M059J (cell line): ENCODE measurements at regions not wholly inside any gene's neighbourhood (a gene's known extent, or its start where the extent isn't known, plus 50 kb on each side); places are given as distances from the start of the nearest gene placed in this dataset.
"Not testable (repeated sequence)": the region's sequence is repeated elsewhere in the genome, so short reads cannot be mapped to it uniquely, and the experiment has no call there.

ENCODE experiments used
- DNase-seq: peaks from one replicate; pipeline ENCODE4 v3.0.0-alpha.2; 2012; ENCODE audit warnings: low read depth

DNA sequence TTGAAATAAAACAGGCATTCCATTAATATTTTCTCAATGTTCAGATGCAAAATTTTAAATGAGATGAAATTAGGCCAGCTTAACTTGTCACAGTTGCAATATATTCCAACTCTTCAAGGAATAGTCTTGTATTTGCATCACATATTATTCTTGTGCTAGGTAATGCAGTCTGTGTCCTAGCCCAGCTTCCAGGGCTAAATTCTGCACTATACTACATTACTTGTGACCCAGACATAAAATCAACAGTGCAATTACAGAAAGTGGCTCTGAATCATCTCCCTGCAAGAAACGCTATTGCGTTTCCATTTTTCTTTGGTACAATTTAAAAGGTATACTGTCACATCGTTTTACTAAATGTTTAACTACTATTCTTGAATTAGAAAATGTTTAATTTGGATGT, 399.2 kb downstream of the TENT5A start:
- no peak for DNase-seq

DNA sequence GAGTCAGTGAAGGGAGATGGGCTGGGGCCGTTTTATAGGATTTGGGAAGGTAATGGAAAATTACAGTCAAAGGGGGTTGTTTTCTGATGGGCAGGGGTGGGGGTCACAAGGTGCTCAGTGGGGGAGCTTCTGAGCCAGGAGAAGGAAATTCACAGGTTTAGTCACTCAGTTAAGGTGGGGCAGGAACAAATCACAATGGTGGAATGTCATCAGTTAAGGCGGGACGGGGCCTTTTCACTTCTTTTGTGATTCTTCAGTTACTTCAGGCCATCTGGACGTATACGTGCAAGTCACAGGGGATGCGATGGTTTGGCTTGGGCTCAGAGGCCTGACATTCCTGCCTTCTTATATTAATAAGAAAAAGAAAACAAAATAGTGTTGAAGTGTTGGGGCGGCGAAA, 408.5 kb downstream of the TENT5A start:
- DNase-seq: not testable (repeated sequence)

DNA sequence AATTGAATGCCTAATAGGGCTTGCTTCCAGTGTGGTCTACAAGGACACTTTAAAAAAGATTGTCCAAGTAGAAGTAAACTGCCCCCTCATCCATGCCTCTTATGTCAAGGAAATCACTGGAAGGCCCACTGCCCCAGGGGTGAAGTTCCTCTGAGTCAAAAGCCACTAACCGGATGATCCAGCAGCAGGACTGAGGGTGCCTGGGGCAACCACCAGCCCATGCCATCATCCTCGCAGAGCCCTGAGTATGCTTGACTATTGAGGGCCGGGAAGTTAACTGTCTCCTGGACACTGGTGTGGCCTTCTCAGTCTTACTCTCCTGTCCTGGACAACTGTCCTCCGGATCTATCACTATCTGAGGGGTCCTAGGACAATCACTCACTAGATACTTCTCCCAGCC, 411.5 kb downstream of the TENT5A start:
- peak; percentile 76 for DNase-seq

DNA sequence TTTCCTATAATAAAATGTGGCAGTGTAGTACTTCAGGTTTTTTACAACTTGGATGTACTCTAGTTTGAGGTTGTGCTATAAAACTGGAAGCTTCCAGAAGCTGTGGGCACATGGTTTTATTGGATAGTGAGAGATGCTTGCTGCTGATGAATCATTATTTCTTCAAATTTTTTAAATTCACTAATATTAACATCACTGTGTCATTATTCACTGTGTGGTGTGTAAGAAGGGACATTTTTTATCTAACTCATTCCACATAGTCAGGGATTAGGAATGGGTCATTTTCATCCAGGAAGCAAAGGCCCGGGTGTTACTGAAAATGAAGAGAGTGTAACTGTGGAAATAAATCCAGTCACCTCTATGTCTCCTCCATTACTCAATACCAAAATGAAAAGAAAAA, 421.0 kb downstream of the TENT5A start:
- DNase-seq: peak; percentile 69

DNA sequence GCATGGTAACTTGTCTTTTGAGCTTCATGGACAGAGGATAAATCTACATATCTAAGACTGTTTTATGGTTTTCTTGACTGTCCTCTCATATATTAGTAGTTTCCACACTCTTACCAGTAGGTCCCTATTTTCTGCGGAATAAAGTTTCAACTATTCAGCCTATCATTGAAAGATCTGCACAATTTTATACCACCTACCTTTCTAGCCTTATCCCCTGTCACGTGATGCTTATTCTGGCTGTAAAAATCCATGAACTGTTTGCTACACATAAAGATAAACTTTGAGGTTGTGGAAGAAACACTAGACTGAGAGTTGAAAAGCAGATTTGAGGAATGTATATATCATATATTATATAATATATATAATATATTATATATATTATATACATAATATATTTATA, 423.8 kb downstream of the TENT5A start:
- DNase-seq: no peak

DNA sequence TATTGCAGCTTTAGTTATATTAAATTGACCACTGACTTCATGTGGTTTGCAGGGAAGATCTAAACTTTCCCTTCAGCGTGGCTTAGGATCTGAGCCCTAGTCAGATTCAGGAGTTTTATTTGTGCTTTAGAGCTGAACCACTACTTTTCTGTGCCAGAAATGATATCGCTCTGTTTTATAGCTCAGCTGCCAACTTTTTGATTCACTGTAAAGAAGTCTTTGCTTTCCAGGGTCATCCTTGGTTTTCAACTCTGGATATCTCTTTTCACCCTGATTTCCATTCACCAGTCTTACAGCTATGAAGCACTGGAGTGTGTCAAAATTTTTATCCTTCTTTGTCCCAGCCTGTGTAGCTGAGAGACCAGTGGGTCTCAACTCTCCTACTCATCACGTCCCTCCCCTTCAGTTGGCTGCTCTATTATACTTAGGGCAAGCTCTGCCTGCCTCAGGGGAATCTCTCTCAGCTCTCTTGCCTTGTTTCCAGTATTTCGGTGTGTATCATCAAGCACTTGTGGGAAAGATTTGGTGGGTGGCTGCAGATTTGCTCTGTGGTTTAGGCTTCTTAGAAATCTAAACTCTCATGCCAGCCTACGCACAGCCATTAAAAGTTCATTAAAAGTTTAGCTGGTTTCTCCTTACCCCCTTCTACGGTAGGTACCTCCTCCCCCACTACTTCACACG, 425.5 kb downstream of the TENT5A start:
- DNase-seq: peak; percentile 84

DNA sequence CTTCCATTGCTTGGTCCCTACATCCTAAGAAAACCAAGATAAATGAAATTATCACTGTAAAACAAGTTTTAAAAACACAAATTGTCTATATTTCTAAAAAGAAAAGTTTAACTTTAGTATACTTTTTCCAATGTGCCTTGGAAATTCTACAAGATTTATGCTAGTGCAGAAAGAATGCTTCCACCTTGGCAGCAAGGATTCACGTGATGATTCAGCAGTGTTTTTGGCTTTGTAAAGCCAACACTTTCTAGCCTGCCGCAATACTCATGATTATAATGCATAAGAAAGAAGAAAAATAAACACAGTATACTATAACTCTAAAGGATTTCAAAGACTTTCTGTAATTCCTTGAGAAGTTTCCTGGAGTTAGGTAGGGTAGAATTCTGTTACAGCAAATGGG, 442.7 kb downstream of the TENT5A start:
- DNase-seq: peak; percentile 9

DNA sequence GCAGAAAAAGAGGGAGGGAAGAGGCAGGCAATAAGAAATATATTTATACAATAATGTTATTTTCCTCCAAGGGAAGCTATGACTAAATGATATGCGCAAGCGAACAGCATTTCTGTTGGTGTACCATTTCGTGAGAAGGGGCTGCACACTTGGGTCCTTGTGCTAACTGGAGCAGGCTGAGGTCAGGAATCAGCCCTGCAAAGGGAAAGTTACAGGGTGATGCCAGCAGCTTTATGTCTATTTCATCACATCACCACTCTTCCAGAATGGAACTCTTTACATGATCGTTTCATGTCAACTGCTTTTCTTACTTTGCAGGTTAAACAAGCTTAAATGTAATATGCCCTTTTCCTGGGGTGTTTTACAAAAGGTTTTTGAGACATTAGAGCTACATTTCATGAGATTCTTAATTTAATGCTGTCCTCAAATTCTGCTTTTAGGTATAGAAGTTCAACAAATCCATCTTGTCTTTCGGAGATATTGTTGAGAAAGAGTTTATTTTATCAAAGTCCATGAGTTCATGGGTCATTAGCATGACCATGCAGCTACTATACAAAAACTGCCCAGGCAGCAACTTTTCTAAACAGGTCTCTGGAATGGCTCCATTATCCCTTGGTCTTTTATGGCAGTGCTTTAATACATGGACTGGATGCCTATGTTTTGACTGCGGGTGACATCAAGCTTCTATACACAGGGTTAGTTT, 443.8 kb downstream of the TENT5A start:
- DNase-seq: no peak

DNA sequence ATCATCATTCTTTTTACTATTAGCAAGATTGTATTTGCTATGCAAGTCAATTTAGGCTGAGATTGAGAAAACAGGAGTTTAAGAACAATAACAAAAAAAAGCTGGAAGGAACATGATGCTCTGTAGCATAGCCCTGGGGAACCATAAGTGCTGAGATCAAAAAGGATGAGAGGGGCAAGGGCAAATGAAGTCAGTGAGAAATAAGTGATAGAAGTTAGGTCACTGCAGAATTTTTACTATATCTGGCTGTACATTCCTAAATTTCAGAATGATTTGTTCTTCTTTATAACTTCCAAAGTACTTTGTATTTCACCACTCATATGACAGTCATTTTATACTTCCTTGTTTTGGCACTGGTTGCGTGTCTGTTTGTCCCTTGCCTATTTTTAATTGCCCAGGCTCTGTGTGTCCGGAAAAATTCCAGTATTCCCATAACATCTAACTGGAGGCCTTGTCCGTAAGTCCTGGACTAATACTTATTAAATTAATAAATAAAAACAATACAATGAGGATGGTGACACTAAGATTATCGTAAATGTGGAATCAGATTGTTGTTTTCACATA, 444.7 kb downstream of the TENT5A start:
- DNase-seq: no peak

DNA sequence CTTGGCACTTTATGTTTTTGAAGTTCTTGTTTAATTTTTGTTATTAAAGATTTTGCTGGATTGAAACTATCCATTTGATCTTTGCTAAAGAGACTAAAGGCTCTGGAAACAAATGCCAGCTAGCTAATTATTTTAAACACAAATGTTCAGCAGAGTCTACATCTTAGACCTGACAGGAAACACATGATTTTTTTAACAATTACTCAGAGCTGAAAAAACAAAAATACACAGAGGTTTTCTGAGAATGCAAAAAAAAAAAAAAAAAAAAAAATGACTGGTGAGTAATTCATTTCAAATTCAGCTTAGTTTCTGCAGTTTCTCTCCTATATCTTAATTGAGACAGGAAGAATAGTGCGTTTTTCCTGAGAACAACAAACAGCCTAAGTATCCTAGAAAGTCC, 448.0 kb downstream of the TENT5A start:
- peak; percentile 42 for DNase-seq

DNA sequence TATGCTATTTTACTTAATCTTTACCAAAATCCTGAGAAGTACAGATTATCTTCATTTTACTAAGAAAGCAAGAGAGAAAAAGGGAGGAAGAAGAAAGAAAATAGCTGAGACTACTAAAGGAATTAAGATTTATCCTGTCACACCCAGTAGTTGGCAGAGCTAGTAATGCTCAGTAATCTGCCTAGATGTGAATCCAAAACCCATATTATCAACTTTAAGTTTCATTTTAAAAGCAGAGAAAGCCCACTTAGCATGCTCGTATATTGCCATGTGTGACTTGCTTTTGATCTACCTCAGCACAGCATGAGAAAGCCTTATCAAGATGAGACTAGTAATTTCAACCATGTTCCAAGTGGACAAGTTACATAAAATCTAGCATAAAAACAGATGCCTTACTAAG, 451.5 kb downstream of the TENT5A start:
- no peak for DNase-seq

DNA sequence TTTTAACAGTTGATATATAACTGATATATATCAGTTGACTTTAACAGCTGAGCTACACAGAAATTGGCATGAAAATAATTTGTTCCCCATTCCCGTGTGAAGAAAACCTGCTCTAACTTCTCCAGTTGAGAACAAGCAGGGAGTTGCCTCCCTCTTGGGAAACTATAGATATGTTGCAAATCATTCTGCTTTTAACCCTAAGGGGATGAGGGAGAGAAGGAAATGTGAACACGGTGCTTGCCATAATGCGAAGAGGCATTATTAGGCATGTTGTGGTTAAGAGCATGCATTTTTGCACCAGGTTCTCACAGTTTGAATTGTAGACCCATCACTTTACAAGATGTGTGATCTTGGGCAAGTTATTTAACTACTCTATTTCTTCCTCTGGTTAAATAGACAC, 453.7 kb downstream of the TENT5A start:
- no peak for DNase-seq

DNA sequence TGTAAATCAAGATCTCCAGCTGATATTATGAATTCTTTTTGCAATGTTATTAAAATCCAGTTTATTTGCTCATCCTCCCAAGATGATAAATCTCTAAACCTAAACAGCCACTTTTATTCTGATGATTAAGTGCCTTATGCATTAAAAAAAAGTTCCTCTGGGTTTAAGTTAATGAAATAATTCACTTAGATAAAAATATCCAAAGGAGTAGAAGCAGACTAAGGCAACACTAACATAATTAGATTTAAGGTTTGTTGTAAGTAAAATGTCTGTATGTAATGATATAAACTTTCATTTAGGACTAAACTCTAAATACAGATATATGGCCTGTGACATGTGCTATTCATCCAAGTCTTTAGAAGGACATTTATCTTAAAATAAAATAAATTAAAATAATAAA, 457.2 kb downstream of the TENT5A start:
- DNase-seq: no peak

DNA sequence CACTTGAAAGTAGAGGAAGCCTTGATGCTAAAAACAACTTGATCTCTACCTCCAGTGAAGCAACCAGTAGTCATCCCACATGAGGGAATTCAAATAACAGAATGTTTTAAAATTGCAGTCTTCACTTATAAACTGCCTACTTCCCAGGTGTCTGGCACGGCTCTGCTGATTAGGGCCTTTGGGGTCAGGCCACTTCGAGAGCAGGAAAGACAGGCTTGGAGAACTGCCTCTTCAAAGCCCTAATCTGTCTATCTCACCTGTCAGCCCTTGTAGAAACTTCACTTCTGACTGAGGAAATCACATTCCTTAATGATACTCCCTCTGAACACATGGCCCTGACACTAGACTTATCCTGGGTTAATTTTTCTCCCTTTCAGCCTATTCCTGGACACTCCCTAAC, 458.6 kb downstream of the TENT5A start:
- no peak for DNase-seq

DNA sequence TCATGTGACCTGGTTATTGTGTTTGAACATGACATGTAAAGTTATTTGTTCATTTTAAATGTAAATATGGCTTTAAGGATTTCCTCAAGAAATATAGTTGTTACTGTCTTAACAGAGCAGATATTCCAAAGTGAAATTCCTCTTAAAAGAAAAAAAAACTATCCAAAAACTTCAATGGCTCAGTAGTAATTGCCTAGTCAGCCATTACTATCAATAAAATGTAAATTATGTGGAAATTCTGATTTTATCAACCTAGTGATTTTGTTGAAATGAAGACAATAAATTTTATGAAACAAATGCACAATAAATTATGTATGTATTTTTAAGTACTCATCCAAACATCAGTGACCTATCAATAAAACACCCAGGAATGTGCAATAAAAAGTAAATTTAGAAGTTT, 463.3 kb downstream of the TENT5A start:
- no peak for DNase-seq

DNA sequence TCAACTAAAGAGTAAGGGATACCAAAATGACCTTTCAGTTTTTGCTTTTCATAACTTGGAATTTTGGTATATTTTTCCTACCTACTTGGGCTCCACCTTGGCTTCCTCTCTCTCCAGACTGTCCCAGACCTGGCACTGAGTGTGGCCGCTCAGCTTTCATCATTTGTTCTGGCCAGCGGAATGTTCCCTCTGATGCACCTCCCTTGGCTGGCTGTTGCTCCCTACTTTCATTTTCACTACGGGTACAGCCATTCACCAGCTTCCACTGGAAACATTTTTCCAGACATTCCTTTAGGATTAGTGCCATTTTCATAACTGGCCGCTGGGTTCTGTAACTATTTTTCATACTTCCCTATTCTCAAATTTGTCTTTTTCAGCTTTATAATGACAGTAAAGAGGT, 487.4 kb downstream of the TENT5A start:
- DNase-seq: peak; percentile 88

DNA sequence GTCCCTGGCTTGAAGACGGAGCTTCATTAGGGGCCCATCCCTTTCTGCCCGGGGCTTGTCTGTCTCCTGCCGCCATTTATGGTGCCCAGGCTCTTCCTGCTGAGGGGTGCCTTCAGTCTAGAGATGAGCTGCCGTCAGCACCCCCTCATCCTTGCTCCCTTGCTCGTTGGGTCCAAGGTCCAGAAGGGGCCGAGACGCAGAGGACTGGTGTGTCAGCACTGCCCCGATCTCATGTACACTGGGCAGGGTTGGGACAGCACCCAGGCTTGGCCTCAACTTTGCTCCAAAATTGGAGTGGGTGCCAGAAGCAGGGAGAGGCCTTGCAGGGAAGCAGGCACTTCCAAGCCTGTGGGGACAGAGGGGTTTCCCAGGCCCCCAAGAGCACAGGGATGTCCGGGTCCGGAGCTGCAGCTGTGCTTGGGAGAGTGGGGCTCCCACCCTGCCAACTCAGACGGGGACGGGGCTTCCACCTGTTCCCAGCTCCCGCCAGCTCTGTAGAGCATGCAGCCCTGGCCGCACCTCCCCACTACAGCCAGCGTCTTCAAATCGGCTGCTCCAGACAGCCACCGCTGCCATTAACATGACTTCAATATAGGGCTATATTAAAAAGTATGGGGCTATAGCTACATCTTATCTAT, 488.8 kb downstream of the TENT5A start:
- no peak for DNase-seq

DNA sequence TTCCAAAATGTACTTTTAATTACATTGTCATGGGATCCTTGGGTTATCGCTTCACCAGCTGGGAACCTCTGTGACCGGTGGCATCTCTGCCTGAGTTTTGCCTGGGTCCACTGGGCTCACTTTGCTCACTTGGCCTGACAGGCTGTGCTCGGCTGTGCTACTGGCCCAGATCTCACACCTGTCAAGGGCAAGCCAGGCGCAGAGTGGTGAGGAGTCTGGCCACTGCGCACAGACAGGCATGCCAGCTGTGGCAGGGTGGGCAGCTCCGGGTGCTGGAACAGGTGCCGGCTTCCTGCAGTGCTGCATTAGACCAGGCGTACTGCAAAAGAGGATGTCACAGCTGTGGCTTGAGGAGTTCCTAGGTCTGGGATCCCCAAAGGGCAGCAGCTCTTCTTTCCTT, 489.8 kb downstream of the TENT5A start:
- no peak for DNase-seq

DNA sequence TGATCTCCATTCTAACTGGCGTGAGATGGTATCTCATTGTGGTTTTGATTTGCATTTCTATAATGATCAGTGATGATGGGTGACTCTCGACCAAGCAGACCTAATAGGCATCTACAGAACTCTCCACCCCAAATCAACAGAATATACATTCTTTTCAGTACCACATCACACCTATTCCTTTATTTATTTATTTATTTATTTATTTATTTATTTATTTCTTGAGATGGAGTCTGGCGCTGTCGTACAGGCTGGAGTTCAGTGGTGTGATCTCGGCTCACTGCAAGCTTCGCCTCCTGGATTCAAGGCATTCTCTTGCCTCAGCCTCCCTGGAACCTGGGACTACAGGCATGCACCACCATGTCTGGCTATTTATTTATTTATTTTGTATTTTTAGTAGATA, 496.3 kb downstream of the TENT5A start:
- DNase-seq: not testable (repeated sequence)

DNA sequence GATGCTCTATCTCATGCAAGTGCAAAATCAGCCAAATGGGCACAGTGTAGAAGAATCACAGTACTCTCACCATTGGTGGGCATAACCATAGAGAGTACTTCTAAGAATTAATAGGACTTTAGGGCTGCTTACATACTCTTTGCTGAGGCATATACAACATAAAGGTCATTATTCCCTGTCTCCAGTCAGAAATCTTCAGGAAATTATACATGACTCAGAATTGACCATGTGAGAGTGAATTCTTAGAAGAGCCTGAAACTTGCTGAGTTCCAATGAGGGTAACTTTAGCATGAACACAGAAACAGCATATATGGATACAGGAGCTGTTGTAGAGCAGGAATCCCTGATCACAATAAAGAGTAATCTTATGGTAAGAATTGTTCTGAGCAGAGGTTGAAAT, 498.7 kb downstream of the TENT5A start:
- DNase-seq: no peak

DNA sequence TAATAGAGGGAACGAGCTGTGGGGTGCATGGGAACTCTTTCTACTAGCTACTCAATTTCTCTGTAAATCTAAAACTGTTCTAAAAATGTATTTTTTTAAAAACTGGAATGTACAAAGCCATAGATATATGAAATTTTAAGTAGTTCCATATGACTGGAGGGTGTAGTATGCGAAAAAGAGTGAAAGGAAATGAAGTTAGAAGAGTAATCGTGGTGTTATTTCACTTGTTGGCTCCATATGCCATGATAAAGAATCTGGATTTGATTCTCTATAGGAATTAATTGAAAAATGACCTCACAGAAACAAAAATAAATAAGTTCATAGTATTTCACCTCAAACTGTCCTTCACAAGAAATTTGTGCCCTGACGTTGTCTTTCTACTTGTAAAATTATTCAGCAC, 500.2 kb downstream of the TENT5A start:
- DNase-seq: no peak

DNA sequence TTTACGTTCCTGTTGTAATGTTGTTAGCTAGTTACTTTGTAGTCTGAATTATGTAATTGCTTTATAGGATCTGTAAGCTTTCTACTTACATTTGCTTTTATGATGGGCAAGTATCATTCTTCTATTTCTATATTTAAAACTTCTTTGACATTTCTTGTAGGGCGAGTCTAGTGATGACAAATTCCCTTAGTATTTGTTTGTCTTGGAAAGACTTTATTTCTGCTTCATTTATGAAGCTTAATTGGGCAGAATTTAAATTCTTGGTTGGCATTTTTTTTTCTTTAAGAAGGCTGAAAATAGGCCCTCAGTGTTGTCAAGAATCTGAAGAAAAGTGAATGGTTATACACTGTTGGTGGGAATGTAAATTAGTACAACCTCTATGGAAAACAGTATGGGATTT, 506.3 kb downstream of the TENT5A start:
- DNase-seq: peak; percentile 32

DNA sequence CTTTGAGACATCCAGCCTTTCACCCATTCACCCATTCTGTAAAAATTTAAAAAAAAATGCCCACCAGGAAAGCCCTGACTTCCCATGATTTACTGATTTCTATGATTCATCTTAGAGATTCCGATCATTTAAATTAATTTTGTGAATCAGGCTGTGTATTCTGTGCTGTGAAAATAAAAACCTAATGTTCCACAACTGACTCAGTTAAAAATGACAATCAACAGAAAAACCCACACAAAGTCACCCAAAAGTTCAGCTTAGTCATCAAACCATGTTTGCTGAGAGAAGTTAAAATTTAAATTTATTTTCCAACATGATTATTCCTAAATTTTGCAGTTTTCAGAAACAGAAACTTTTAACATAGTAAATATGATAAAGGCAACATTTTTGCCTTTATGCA, 509.9 kb downstream of the TENT5A start:
- peak; percentile 36 for DNase-seq
